ENCODE measurements at regions not wholly inside any gene's neighbourhood (a gene's known extent, or its start where the extent isn't known, plus 50 kb on each side); places are given as distances from the start of the nearest gene placed in this dataset.

DNA sequence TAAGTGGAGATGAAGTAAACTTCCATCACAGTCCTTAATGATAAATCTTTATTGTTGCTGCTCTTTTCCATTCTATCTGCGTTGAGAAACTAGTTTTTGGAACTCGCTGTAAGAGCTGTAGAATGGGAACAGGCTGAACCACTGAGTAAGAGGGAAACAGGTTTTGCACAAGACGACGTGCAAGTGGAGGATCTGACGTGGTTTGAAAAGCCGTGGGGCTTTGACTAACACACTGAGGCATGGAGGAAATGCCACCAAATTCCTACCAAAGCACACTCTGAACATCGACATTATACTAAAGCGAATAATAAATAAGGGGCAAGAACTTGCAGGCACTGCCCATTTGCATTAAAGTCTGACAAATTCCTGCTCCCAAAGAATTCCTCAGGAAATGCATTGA is 160.6 kb downstream of the KLF6 start:
- FAIRE-seq = no peak

DNA sequence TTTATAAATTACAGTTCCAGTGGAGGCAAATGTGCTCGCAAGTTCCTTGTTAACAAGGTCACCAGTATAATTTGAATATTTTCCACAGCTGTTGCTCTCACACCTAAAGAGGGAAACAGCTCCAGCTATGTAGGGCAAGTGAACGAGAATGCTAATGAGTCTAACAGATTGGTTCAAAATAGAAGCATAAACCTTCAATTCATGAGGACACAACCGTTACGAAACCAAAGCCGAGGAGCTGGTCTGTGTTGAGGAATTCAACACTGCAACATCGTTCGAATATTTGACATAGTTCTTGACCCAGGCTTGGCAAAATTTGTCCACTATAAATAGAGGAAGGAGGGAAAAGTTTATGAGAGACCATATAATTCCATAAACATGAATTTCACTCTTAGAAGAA is 161.3 kb downstream of the KLF6 start:
- FAIRE-seq = peak; percentile 89

DNA sequence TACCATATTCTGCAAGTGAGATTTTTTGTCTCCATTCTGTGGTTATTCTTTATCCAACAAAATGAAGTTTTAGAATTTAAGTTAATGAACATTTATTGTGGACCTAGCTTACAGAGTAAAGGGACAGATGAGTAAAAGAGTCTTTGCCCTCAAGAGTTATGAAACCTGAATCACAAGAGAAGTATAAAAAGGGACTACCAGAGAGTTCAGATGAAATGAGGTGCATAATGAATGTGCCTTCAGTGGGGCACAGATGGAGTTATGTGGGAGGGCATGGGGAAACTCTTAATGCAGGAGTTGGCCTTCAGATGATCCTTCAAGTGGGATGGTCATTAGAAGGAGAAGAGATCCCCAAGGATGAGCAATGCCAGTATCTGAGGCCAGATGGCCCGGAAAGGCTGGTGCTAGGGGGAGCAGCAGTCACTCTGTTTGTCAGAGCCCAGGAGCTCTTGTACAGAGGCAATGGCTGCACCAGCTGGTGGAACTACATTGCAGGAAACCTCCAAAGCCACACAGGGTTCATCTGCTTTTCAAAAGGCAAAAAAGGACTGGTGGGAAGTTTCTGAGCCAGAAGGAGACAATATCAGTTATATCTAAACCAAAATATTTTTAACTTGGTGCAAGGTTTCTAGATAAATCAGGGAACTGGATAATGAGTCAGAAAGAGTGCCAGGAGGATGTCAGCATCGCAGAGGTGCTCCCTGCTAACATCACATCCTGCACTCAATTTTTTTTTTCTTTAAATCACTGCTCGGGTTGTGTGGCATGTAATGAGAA is 162.0 kb downstream of the KLF6 start:
- no peak for FAIRE-seq

DNA sequence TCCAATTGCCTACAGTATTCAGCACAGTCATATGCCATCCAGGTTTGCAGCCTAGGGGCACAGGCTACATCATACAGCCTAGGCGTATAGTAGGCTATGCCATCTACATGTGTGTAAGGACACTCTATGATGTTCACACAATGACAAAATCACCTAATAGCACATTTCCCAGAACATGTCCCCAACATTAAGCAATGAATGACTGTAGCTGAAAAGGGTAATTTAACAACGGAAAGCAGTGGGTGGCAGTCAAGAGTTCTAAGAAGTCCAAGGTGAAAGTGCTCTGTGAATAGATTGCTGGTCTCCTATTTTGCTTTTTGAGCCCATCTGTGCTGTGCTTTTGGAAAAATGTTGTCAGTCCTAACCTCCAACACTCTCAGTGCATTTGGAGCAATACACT is 162.6 kb downstream of the KLF6 start:
- no peak for FAIRE-seq

DNA sequence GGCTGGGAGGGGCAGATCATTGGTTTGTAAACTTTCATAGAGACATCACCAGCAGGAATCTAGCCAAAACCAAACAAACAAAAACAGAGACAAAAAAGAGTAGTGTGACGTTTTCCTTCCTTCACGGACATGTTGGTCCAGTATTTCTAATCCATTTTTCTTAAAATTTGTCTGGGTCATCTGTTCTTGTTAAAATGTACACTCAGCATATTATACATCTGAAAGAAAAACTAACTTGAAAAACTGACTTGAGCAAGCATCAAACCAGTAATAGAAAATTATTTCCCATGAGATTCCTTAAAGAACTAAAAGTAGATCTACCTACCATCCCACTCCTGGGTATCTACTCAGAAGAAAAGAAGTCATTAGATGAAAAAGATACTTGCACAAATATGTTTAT is 164.2 kb downstream of the KLF6 start:
- no peak for FAIRE-seq

DNA sequence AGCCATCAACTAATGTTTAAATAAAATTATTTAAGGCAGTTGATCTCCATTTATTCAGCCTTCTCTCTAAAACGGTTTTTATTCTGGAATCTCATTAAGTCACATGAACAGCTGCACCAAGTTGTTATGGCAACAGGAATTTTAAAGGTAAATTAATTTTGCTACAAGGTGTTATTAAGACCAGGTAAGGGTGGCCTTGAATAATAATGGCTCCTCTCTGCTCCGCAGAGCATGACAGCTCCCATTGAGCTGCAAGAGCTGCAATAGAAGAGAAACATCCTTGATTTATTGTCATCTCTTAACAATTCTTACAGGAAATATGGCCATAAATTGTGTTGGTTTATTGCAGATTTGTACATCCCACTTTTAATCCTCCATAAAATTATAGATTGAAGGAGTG is 165.8 kb downstream of the KLF6 start:
- FAIRE-seq = no peak

DNA sequence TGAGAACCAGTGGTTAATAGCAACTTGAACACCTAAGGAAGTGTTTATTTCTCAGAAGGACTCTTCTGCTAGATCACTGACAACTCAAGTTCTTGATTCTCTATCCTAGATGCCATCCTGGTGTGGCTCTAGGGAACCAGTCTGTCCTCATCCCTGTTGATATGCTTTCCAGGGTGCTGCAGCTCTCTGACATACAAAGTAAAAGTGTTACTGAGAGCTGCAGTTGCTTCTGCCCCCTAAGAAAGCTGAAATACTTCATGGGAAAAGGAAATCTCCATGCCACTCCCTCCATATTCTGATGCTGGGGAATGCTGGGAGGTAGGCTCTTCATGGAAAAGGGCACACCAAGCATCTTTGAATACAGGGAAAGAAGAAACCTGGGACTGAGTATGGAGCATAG is 168.1 kb downstream of the KLF6 start:
- no peak for FAIRE-seq

DNA sequence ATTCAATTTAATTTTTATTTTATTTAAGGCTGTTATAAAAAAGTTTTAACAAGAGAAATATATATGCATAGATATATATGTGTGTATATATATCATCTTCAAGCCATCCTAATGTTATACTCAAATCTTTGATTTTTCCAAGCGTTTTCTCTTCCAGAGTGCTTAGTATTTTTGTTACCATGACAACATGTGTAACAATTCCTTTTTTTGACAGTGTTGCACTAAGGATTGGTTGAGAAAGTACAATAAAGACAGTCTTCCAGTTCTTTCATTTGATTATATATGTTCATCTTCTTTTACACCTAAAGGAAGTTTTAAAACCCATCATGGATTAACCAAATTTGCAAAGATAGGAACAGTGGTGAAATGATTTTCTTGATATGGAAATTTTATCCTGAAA is 171.7 kb downstream of the KLF6 start:
- peak; percentile 41 for FAIRE-seq

DNA sequence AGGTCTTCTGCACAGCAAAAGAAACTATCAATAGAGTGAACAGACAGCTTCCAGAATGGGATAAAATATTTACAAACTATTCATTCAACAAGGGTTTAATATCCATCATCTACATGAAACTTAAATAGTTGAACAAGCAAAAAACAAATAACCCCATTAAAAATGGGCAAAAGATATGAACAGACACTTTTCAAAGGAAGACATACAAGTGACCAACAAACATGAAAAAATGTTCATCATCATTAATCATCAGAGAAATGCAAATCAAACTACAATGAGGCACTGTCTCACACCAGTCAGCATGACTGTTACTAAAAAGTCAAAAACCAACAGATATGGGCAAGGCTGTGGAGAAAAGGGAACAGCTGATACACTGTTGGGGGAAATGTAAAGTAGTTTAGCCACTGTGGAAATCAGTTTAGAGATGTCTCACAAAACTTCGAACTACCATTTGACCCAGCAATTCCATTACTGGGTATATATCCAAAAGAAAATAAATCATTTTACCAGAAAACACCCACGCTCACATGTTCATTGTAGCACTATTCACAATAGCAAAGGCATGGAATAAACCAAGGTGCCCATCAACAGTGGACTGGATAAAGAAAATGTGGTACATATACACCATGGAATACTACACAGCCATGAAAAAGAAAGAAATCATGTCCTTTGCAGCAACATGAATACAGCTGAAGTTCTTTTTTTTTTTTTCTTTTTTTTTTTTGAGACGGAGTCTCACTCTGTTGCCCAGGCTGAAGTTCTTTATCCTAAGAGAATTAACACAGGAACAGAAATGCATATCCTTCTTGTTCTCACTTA is 172.6 kb downstream of the KLF6 start:
- FAIRE-seq = no peak

DNA sequence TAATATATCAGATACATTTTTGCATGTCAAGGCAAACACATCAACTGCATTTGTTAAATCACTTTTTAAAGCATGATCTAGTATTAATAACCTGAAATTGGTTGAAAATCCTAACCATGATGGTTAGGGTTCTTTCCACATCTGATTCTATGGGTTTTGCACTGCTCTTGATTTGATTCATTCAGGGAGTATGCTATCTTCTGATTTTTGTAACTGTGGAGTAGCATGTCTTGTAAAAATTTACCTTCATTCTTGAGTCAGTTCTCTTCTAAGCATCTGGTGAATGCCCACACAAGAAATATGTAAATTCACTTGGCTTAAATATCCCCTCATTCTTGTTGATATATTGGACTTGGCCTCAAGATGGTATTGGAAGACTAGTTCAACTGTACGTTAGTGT is 178.7 kb downstream of the KLF6 start:
- FAIRE-seq = no peak

DNA sequence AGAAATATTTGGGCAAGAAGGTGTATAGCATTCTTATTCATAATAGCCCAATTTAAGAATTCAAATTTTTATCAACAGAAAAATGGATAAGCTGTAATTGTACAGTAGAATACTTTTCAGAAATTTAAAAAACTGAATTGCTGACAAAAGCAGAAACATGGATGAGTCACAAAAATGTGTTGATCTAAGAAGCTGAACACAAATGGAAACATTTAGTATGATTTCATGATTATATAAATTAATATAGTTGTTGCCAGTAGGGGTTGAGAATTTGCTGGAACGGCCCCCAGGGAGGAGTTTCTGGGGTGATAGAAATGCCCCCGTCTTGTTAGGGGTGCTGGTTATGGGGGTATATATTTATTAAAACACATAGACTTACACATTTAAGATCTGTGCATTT is 179.1 kb downstream of the KLF6 start:
- no peak for FAIRE-seq

DNA sequence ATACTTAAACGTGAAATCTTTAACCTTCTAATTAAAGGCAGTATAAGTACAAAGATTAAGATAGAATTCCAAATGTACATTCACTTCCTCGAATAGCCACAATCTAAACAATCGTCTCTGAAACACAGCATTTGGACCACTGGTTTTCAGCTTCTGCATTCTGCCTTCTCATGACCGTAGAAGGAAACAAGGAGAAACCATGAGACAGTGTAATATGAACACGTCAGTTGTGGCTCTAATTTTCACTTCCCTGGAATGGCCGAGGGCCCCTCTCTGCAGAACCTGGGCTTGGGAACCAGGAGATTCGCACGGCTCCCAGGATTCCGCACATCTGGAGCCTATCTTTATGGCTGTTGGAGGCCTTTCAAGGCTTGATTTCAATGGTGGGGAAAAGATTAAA is 189.3 kb downstream of the KLF6 start:
- no peak for FAIRE-seq

DNA sequence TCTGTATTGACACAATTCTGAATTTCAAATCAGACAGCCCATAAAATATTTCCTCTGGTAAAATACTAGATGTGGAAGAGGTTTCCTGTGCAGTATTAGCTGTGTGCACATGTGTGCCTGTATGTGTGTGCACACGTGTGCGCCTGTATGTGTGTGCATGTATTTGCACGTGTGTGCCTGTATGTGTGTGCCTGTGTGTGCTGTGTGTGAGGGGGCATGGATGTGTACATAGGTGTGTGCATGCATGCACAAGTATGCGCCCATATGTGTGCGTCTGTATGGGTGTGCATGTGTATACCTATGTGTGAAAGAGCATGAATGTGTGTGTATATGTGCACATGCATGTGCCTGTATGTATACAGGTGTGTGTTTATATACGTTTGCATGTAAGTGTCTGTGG is 191.4 kb downstream of the KLF6 start:
- no peak for FAIRE-seq

DNA sequence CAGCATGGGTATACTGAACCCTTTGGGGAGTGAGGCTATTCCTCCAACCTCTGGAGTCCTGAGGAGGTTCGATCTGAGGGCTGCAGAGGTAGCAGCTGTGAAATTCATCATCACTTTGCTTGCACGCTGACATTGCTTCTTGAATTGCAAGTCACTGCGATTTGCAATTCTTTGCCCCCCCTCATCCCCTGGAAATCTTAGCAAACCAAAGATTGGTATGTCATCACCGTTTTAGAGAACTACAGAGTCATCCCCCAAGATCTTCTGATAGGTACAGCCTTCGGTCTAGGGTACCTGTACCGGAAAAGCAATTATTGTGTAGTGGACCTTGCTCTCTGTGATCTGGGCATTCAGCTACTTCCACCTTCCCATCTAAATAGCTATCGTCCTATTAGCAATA is 192.6 kb downstream of the KLF6 start:
- FAIRE-seq = no peak

DNA sequence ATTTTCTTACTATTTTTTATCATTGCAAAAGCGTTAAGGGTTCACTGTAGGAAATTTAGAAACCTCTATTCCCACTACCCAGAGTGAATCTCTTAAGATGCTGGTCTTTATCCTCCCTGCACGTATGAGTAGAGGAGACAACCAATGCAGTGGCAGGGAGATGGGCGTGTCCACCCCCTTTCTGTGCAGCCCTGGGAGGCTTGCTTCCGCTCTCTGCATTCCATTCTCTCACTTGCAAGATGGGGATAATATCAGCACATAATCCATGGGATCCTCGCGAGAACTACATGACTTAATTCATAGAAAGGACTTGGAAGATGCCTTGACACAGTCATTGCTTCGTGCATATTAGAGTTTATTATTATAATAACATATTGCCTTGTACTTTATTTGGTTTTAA is 196.2 kb downstream of the KLF6 start:
- FAIRE-seq = no peak

DNA sequence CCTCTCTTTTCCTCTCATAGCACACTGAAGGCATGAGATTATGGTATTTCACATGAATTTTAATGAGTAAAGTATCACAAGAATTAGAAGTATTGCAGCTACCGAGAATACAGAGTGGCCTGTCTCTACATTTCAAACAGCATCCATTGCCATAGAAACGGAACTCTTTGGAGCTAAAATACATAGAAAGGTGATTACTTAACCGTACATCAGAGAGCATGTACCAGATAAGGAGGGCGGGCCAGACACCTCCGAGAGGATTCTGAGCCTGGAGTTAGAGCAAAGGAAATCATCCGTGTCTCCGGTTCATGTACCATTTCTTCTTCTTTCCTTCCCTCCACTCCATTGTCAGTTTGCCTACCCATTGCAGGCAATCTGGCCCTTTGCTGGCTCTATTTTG is 196.7 kb downstream of the KLF6 start:
- no peak for FAIRE-seq

DNA sequence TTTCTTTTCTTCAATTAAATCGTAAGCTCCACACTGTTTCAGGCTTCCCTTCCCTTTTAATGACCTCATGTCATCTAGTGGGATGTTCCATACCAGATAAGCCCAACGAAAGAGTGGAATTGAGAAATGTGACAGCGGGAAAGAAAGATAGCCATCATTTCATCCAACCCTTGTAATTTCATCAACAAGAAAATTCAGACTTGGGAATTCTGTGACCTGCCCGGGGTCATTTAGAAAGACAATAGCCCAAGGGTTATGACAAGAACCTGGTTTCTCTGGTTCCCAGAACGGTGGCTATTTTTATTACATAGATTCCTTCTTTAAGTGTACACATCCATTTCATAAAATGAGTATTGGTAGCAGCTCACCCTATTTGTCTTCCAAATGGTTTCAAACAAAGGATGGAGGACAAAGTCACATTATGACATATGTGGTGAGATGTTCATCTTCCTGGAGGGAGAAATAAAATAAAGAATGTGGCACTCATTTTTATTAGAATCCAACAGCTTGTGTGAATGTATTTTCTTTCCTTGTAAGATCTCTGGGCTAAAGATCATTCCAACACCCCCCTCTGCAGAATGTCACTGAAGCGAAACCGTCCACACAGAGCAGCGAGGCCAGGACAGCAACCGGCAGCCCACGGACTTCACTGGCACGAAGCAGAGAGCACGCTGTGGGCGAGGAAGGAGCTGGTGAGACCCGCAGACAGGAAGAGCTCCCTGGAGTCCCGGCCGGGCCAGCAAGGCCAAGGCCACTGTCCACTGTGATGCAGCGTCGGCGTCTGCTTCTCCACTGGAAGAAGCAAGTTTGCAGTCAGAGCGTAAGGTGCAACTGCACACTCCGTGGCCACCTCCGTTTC is 199.9 kb downstream of the KLF6 start:
- FAIRE-seq = no peak

DNA sequence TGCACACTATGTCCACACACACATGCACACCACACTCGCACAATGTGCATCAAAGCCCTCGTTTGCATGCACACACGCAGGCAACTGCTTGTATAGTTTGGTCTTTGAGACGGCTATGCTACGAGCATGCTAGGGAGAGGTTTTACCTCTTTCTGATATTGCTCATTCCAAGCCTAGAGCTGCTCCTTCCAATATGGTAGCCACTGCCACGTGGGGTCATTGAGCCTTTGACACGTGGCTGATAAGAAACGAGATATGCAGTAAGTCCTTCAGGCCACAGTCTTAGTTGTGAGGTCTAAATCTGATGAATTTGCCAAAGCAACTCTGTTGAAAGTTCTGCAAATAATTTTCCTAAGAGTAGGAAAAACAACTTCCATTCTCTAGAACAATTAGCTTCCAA is 204.4 kb downstream of the KLF6 start:
- FAIRE-seq = no peak

DNA sequence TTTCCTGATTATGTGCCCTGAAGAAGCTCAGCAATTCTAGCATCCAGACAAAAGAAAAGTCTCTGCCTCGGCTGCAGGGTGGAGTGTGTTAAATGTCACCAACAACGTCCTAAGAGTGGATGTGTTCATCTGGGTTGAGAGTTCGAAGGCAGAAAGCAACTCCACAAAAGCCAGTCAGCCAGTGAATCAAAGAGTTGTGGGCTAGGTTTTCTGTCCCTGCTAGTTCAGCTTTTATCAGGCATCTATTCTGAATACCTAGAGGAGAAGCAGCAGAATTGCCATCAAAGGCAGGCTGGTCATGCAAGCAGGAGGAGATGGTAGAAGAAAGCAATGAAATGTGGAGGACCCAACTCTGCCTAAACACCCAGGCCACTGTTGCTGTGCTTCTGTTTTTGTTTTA is 205.2 kb downstream of the KLF6 start:
- FAIRE-seq = no peak

DNA sequence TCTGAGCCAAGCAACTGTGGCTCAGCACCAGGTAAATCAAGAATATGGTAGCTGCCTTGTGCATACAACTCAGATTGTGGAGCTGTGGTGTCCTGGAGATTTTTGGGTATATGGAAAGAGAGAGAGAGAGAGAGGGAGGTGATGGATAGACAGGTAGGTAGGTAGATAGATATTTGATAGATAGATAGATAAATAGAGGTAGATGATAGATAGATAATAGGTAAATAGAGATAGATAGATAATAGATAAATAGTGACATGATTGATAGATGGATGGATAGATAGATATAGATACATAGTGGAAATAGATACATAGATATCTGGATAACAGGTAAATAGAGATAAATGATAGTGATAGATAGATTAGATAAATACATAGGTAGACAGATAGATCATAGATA is 206.3 kb downstream of the KLF6 start:
- no peak for FAIRE-seq

DNA sequence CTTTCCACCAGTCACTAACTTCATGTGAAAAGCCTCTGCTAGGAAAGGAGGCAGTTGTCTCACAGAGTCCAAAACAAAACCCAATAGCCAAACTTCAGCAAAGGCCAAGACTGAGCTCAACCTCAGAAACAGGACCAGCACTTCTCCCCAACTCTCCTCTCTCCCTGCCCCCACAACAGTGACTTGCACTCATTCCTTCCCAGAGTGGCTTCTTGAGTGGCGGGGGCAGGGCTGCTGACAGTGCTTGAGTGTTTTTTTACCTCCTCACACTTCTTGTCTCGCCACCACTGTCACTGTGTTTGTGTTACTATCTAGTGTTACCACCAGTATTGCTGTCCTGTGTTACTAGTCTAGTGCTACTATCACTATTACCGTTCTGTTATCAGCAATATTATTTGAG is 206.8 kb downstream of the KLF6 start:
- no peak for FAIRE-seq

DNA sequence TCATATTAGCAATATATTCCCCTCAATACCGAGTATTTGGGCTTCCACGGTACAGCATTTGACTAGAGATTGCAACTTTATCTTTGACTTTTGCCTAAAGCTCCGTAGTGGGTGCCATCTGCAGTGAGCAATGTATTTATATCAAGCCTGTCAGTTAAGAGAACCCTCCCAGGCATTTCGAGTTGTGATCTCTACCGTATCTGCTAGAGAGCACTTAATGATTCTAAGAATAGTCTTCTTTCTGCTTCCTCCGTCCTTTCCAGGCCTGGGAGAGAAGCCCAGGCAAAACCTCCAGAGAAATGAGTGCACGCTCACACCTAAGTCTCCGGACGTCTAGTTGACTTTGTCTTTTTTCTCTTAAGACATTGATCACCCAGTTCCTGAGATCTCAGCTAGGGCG is 210.6 kb downstream of the KLF6 start:
- no peak for FAIRE-seq

DNA sequence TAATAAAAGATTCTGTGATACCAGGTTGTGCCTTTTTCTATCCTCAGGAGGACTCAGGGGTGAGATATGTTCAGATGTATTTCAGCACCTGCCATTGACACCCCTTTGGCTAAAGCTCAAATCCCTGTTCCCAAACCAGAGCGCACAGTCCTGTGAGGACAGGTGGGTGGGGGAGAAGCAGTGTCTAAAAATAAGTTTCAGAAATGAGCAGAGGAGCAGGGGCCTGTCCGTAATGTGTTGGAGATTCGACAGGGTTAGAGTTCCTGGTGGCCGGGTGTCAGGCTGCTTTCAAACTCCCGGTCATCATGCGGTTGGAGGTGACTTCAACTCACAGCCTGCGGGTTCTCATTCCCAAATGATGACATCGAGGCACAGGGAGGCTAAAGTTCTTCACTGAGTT is 211.5 kb downstream of the KLF6 start:
- no peak for FAIRE-seq
